HG03139 (cell line): ENCODE measurements at regions not wholly inside any gene's neighbourhood (a gene's known extent, or its start where the extent isn't known, plus 50 kb on each side); places are given as distances from the start of the nearest gene placed in this dataset.

Experiments used
- ATAC-seq: cut with Tn5 transposase; IDR thresholded peaks from one replicate; pipeline ENCODE4 v1.9.1; 2021; ENCODE audit not compliant: unreplicated experiment

DNA sequence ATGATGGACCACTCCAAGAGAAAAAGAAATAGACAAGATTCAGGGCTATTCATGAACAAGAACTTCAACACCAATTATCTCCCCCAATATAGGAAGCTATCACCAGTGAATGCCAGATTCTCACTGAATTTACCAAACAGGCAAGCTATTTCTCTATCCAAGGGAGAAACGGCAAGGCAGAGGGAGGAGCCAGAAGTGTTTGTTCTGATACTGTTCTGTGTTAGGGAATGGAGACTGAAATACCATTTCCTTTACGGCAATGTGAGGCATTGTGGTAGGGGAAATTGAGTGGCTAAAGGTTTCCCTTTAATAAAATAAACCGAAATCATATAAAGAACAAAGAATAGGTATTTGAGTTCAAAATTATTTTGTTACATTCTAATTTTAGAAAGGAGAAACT lies 68.0 kb upstream of the ALDH1A1 start:
- ATAC-seq: no peak

DNA sequence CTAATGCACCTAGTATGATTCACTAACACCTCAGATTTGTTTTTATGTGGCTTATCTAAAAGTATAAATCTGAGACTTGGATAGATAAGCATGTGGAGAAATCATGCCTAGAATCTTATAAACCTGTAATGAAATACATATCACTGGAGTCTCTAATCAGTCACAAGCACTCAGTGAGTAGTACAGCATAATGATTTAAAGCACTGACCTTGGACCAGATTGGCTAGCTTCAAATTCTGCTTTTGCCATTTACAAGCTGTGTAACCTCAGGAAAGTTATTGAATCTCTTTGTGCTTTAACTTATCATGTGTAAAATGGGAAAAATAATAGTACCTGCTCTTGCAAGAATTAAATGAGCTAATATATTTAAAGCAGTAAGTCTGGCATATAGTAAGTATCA lies 61.2 kb upstream of the ALDH1A1 start:
- ATAC-seq: no peak

DNA sequence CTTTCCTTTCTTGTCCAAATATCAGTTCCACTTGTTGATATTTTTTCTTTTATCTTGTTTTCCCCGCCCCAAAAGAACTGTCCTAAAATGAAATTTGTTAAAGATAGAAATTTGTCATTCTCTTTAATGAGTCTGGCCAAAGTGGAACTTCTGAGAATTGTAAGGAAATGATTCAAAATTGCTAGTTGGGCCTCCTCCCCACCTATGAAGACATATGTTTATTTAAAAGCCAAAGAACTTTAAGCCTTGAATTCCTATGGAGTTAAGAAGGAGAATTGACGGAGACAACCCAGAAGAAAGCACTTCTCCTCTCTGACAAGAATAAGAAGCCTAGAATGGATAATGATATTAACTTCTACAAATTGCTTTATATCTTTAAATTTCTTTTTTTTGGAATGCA lies 59.1 kb upstream of the ALDH1A1 start:
- ATAC-seq: no peak

DNA sequence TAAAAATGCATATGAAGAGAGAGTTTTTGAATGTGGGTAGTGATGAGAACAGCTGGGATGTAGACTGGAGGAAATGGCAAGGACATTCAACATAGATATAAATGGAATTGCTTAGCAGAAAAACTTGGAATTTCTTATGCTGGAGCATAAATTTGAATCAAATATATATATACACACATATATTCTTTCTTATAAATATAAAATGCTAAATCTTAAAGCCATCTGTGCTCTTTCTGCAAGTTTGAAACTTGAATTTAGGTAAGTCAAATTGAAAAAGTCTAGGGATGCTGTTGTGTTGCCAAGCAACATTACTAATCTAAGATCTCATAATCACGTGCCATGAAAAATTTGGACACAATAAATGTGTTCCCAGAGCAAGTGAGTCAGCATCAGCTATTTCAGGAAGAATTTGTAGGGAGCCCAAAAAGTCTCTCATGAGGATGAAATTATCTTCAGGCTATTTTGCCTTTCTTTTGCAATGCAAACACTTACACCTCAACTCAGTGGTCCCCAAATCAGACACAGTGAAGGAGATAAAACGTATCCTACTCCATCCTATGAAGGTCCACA lies 58.4 kb upstream of the ALDH1A1 start:
- ATAC-seq: no peak

DNA sequence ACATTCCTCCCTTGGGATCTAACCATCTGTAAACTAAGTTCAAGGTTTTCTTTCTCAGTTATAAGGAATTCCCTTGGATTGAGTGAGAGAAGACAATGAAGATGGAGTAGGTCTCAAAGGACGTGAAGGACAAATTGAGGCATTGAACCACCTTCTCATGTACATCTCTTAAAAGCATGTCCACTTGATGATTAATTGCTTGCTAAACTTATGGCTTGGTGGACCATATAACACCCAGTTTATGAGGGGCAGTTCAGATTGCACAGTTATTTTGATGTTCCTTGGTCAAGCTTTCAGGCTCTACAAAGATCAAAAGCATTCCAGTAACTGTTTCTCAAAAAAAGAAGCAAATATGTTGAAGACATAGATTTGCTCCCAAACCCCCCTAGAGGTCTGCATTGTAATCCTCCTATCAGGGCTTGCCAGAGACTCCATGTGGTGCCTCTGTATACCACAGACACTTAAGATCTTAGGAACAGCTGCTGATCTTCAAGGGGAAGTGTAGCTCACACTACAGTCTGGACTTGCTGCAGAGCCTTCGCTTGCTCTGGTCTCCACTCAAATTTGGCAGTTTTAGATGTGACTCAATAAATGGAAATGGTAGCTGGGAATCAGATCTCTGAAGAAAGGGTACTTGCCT lies 56.9 kb upstream of the ALDH1A1 start:
- ATAC-seq: no peak

DNA sequence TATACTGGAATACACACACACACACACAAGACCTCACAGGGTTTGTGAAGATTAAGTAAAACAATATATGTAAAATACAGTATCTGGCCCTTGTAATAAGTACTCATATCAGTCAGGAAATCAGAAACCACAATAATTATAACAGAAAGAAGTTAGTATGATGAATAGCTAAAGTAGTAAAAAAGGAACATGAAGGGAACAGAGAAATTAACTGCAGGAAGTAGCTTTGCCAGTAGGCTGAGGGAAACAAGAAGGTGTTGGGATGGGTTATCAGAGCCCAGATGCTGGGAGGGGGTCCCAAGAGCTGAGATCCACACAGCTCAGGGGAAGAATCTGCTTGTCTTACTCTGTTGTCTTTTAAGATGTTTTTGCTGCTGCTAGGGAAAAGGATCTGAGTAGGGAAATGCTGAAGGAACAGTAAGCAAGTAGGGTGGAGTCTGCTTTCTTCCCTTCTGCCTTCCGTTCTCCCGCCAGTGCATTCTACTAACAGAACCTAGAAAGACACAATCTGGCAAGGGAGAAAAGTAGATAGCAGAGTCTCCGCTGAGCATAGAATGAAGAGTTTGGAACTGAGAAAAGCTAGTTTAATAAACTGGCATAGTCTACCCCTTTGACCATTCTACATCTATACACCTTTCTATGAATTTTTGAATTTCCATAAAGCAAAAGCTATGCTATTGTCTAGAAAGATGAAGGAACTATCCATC lies 55.3 kb upstream of the ALDH1A1 start:
- no peak for ATAC-seq

DNA sequence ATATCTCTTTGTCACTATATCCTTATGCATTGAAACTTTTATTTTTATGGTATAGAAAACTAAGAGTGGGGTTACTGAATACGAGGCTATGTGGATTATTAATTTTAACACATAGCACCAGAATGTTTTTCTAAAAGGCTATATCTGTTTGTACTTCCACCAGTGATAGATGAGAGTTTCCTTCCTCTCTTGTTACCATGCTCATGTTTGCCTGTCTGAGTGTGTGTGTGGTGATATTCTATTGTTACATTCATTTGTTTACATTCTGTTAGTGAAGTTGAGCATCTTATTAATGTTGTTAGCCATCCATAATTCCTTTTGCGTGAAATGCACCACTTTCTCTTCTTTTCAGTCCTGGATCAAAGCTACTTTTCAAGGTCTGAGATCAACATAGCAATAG lies 54.1 kb upstream of the ALDH1A1 start:
- ATAC-seq: no peak
